SW480 (cell line): ENCODE measurements at regions not wholly inside any gene's neighbourhood (a gene's known extent, or its start where the extent isn't known, plus 50 kb on each side); places are given as distances from the start of the nearest gene placed in this dataset.
"Not testable (repeated sequence)": the region's sequence is repeated elsewhere in the genome, so short reads cannot be mapped to it uniquely, and the experiment has no call there.

Experiments used
- DNase-seq: peaks from one replicate; pipeline ENCODE4 v3.0.0-alpha.2; 2016; ENCODE audit warnings: low spot score

DNA sequence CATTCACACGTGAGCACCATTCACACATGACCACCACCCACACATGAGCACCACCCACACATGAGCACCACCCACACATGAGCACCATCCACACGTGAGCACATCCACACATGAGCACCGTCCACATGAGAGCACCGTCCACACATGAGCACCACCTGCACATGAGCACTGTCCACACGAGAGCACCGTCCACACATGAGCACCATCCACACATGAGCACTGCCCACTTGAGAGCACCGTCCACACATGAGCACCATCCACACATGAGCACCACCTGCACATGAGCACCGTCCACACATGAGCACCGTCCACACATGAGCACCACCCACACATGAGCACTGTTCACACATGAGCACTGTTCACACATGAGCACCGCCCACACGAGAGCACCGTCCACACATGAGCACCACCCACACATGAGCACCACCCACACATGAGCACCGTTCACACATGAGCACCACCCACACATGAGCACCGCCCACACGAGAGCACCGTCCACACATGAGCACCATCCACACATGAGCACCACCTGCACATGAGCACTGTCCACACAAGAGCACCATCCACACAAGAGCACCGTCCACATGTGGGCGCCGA is 471.3 kb upstream of the SALL3 start:
- not testable (repeated sequence) for DNase-seq

DNA sequence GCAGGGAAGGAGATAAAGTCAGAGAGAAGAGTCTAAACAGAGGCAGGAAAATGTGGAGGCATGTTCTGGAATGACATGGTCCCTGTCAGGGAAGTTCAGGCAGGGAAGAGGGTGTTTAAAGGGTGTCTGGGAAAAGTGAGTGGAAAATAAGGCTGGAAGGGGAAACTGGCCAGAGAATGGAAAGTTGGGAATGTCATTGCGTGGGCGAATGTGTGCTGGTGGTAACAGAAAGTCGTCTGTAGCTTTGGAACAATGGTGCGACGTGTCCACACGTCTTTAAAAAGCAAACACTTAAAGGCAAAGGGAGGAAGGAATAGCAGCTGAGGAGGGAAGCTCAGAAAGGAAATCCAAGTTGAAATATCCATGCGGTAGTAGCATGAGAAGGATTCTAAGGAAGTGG is 469.5 kb upstream of the SALL3 start:
- no peak for DNase-seq

DNA sequence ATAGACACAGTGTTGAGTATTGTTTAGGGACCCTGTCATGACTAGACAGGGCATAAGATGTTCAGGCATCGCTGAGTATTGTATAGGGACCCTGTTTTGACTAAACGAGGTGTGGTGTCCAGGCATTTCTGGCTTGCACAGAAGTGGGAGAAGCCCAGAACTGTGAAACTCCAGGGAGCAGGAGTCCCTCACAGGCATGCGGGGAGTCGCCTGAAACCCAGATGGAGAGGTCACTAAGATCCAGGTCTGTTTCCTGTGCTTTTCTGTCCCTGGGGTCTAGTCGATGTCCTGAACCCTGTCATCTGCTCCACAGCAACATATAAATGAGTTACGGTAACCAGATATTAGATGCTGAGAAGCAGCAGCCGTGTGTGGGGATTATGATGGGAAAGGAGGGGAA is 469.0 kb upstream of the SALL3 start:
- DNase-seq: no peak

- no peak for DNase-seq
Measured at GRCh38 chr18:78511666-78512601, 467.7 kb upstream of the SALL3 start.

- no peak for DNase-seq
Measured at GRCh38 chr18:78514910-78515670, 464.5 kb upstream of the SALL3 start.

GRCh38 chr18:78517328-78517727 is 462.3 kb upstream of the SALL3 start:
- DNase-seq: no peak

DNA sequence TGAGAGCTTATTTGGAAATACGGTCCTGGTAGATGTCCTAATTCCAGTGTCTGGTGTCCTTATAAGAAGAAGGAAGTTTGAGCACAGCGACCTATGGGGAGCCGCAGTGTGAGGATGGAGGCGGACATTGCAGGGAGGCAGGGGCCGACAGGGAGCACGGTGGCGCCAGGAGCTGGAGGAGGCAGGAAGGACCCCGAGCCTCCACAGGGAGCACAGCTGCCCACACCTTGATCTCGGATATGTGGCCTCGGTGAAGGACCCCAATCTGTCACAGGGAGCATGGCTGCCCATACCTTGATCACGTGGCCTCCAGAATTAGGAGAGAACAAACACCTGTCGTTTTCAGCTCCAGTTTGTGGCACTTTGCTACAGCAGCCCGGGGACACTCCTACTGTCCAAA is 461.6 kb upstream of the SALL3 start:
- no peak for DNase-seq

GRCh38 chr18:78518805-78519204 is 460.8 kb upstream of the SALL3 start:
- no peak for DNase-seq

DNA sequence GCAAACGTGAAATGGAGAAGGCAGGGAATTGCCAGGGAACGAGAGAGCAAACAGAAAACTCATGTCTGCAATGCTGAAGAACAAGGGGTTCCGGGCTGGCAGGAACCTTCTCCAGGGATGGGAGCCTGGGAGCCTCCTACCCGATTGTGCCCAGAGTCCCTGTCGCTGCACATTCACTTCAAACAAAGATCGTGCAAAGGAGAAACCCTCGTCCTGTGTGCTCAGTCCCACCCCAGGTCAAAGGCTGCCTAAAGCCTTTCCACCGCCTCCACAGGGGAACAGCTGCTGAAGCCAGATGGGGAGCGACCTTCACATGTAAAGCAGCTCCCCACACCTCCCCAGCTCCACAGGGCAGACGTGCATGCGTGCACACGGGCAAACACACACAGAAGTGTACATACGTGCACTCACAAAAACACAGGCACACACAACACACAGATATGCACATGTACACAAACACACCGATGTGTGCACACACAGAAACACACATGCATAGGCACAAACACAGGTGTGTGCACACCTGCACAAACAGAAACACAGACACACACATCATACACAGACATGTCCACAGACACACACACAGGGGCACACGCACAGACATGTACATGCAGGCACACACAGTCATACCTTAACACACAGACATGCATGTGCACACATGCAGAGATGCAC is 460.1 kb upstream of the SALL3 start:
- no peak for DNase-seq

- no peak for DNase-seq
Measured at GRCh38 chr18:78521136-78521535, 458.5 kb upstream of the SALL3 start.

GRCh38 chr18:78521744-78522143 is 457.9 kb upstream of the SALL3 start:
- no peak for DNase-seq

DNA sequence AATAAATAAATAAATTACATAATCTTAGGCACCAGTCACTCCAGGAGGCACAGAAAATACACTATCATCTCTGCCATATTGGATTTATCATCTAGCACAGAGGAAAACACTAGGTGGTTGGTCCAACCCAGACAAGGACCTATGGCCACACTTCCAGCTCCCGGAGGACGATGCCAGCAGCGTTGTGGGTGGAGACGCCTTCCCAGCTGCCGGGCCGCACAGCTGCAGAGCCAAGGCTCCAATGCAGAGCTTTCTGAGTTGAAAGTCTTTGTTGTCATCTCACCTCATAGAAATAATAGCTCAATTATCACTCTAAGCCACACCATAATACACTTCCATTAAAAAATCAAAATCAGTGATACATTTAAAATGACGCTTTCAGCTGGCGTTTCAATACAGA is 457.1 kb upstream of the SALL3 start:
- no peak for DNase-seq

DNA sequence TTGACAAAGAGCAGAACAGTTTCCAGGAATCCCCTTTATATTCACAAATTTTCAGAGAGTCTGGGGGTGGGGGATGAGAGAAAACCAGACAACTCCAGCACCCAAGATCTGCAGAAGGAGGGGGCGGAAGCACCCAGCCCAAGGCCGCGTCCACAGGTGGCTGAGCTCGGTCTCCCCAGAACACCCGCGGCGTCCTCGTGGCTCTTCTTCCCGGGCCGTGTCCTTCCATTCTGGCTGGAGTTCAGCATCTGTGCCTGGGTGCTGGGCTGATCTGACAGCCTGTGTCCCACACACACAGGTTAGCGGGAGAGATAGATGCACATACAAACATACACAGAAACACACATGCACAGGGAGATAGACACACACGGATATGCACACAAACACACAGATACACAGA is 455.8 kb upstream of the SALL3 start:
- no peak for DNase-seq

GRCh38 chr18:78525366-78526111 is 454.1 kb upstream of the SALL3 start:
- DNase-seq: no peak

GRCh38 chr18:78526275-78526674 is 453.3 kb upstream of the SALL3 start:
- DNase-seq: no peak

DNA sequence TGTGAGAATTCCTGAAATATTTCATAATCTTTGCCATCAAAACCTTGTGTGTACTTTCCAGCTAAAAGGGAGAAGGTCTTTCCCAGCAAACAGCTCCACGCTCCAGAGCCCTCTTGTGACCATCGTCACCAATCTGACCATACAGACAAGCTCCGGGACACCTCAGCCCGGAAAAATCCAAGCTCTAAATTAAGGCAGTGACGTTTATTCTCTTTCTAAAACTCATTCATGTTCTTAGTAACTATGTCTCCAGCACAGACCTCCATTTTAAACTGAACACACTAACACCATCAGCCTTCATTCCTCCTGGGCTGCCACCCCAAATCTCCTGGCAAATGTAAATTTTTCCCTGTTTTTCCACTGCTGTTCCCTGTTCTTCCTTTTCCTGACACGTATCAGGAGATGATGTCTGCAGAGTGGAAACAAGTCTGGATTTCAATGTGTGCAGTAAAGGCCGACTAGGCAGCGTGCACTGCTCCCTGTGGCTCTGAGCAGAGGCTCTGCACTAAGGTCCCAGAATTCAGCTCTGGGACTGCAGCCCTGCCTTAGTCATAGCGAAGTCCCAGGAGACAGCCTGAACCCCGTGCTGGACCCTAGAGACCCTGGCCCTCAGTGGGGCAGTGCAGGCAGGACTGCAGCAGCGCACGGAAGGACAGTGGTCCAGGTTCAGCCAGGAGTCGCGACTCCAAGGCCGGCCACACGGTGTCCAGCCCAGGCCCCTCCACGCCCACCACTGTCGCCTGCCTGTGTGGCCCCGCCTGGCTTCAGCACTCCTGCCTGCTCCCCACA is 452.5 kb upstream of the SALL3 start:
- DNase-seq: no peak

- DNase-seq: no peak
Measured at GRCh38 chr18:78527984-78528383, 451.6 kb upstream of the SALL3 start.

- peak; percentile 62 for DNase-seq
Measured at GRCh38 chr18:78528411-78529258, 451.0 kb upstream of the SALL3 start.

GRCh38 chr18:78531637-78532036 is 448.0 kb upstream of the SALL3 start:
- DNase-seq: no peak
